HG02840 (cell line): ENCODE measurements at regions not wholly inside any gene's neighbourhood (a gene's known extent, or its start where the extent isn't known, plus 50 kb on each side); places are given as distances from the start of the nearest gene placed in this dataset.
"Not testable (repeated sequence)": the region's sequence is repeated elsewhere in the genome, so short reads cannot be mapped to it uniquely, and the experiment has no call there.

Source experiments
- ATAC-seq: cut with Tn5 transposase; IDR thresholded peaks from one replicate; pipeline ENCODE4 v1.9.1; 2021; ENCODE audit warnings: mild to moderate bottlenecking, moderate library complexity, moderate number of reproducible peaks; ENCODE audit not compliant: unreplicated experiment, low FRiP score

GRCh38 chr2:3116371-3116770, 261.2 kb downstream of the EIPR1 start:
- ATAC-seq, result no peak

- ATAC-seq, result no peak
Observed at GRCh38 chr2:3115301-3116042, 262.1 kb downstream of the EIPR1 start.

- ATAC-seq, result no peak
Observed at GRCh38 chr2:3114406-3115185, 263.0 kb downstream of the EIPR1 start.

GRCh38 chr2:3113769-3114168, 263.8 kb downstream of the EIPR1 start:
- no peak for ATAC-seq

- no peak for ATAC-seq
Observed at GRCh38 chr2:3113122-3113521, 264.5 kb downstream of the EIPR1 start.

GRCh38 chr2:3112553-3112952, 265.1 kb downstream of the EIPR1 start:
- no peak for ATAC-seq

GRCh38 chr2:3112131-3112530, 265.5 kb downstream of the EIPR1 start:
- no peak for ATAC-seq

GRCh38 chr2:3110994-3111666, 266.5 kb downstream of the EIPR1 start:
- no peak for ATAC-seq

GRCh38 chr2:3110555-3110954, 267.1 kb downstream of the EIPR1 start:
- ATAC-seq, result no peak

GRCh38 chr2:3108710-3109702, 268.6 kb downstream of the EIPR1 start:
- no peak for ATAC-seq

GRCh38 chr2:3108105-3108504, 269.5 kb downstream of the EIPR1 start:
- ATAC-seq, result no peak

GRCh38 chr2:3107567-3107966, 270.1 kb downstream of the EIPR1 start:
- ATAC-seq, result no peak

GRCh38 chr2:3105814-3106569, 271.6 kb downstream of the EIPR1 start:
- no peak for ATAC-seq

GRCh38 chr2:3104958-3105813, 272.4 kb downstream of the EIPR1 start:
- ATAC-seq, result not testable (repeated sequence)

- ATAC-seq, result no peak
Observed at GRCh38 chr2:3104261-3104660, 273.4 kb downstream of the EIPR1 start.

GRCh38 chr2:3102922-3103569, 274.6 kb downstream of the EIPR1 start:
- no peak for ATAC-seq

- no peak for ATAC-seq
Observed at GRCh38 chr2:3102081-3102921, 275.3 kb downstream of the EIPR1 start.
